GM21515 (cell line): ENCODE measurements at regions not wholly inside any gene's neighbourhood (a gene's known extent, or its start where the extent isn't known, plus 50 kb on each side); places are given as distances from the start of the nearest gene placed in this dataset.
"Not testable (repeated sequence)": the region's sequence is repeated elsewhere in the genome, so short reads cannot be mapped to it uniquely, and the experiment has no call there.

ENCODE experiments used
- ATAC-seq: cut with Tn5 transposase; IDR thresholded peaks from one replicate; pipeline ENCODE4 v1.9.1; 2021; ENCODE audit not compliant: unreplicated experiment

DNA sequence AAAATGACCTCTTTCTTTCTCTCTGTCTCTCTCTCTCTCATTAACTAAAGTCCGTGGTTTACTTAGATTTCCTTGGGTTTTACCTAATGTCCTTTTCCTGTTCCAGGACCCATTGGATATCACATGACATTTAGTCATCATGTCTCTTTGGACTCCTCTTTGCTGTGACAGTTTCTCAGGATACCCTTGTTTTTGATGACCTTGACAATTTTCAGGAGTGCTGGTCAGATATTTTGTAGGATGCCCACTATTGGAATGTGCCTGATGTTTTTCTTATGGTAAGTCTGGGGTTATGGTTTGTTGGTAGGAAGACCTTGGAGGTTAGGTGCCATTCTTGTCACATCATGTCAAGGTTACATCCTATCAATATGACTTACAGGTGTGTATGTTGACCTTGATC, 199.2 kb upstream of the HTR1E start:
- ATAC-seq = no peak

DNA sequence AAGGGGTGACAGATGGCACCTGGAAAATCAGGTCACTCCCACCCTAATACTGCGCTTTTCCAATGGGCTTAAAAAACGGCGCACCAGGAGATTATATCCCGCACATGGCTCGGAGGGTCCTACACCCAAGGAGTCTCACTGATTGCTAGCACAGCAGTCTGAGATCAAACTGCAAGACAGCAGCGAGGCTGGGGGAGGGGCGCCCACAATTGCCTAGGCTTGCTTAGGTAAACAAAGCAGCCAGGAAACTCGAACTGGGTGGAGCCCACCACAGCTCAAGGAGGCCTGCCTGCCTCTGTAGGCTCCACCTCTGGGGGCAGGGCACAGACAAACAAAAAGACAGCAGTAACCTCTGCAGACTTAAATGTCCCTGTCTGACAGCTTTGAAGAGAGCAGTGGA, 205.7 kb upstream of the HTR1E start:
- ATAC-seq = not testable (repeated sequence)

DNA sequence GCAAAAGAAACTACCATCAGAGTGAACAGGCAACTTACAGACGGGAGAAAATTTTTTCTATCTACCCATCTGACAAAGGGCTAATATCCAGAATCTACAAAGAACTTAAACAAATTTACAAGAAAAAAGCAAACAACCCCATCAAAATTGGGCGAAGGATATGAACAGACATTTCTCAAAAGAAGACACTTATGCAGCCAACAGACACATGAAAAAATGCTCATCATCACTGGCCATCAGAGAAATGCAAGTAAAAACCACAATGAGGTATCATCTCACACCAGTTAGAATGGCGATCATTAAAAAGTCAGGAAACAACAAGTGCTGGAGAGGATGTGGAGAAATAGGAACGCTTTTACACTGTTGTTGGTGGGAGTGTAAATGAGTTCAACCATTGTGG, 206.6 kb upstream of the HTR1E start:
- not testable (repeated sequence) for ATAC-seq

DNA sequence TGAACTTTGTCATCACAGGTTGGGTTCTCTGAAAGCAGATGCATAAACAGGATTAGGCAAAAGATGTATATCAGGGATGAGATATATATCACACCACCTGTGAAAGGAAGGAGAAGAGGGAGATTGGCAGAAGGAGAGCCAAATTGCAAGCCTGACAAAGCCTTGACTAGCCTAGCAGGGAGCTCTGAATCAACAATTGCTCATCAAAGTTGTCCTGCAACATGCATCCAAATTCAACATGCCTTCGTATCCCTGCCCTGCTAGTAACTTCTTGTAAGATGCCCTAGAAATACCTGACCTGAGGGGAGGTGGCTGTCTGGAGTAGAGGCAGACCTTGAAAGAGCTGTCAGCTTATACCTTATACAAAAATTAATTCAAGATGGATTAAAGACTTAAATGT, 207.1 kb upstream of the HTR1E start:
- no peak for ATAC-seq

DNA sequence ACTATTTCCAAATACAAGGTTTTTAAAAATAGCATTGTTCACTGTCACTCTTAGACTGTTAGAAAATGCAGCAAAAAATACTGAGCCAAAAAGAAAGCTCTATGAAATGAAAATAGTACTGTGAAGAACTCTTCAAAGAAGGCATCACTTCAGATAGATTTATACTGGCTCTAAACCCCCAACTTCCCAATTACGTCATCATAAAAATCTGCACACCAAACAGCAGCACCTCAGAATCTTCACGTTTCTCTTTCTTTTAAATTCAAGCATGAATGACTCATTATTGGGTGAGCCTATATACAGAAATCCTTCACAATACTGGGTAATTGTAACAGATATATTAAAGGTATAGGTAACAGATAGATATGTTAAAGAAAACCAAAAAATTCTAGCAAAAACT, 208.4 kb upstream of the HTR1E start:
- no peak for ATAC-seq

DNA sequence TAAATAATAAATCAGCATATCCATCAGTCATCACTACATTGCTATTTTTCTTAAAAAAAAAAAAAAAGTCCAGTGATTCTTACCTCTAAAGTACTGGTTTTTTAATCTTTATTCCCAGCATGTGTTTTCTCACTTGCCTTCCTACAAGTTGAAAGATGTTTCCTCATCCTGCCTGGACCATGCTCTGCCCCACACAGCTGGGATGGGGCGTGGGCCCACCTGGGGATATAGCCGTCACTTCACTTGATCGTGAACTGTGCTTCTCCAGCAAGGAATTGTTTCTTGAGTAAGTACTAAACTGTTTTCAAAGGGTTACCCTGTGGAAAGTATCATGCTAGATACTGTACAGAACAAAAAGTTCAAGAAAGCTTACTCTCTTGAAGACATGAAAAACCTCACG, 212.6 kb upstream of the HTR1E start:
- no peak for ATAC-seq

DNA sequence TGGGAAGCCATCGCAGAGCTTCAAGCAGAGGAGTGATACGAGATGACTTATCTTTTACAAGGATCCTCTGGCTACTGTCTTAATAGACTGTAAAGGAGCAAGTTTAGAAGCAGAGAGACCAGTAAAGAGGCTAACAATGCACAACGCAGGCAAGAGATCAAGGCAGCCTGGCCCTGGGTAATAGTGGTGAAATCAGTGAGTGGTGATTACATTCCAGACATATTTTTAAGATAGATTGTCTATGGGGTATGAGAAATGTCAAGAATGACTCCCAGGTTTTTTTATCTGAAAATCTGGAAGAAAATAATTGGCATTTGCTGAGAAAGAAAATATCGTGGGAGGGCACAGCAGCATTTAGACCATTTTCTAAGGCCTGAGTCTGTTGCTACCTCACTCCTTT, 213.6 kb upstream of the HTR1E start:
- no peak for ATAC-seq

DNA sequence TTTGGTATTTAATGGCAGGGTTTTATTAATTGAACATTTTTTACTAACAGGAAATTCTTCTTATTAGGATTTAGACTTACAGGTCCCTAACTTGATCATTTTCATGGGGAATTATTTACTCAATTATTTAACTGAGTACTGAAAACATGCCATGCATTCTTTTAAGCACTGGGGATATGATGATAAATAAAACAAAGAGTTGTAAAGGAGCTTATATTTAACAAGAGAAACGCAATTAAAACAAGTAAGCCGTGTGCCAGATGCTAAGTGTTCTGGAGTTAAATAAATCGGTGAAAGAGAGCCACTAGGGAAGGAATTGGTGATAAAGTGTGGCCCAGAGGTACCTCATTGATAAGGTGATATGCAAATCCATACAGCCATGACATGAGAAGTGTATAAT, 214.2 kb upstream of the HTR1E start:
- ATAC-seq = no peak

DNA sequence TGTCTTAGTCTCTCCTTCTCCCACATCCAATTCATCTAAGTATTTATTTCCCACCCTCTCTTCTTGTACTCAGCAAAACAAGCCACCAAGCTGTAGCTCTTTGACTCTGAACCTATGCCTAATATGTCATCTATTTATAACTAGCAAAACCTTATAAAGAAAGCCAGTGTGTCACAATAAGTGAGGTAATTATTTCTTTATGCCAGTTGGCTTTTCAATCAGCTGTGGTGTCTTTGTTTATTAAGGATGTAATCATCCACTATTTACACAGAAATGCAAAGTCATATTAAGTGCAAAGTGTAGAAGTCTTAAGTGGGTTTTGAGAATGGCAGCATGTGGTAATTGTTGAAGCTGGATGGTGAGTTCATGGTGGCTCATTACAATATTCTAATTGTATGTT, 215.2 kb upstream of the HTR1E start:
- ATAC-seq = no peak

DNA sequence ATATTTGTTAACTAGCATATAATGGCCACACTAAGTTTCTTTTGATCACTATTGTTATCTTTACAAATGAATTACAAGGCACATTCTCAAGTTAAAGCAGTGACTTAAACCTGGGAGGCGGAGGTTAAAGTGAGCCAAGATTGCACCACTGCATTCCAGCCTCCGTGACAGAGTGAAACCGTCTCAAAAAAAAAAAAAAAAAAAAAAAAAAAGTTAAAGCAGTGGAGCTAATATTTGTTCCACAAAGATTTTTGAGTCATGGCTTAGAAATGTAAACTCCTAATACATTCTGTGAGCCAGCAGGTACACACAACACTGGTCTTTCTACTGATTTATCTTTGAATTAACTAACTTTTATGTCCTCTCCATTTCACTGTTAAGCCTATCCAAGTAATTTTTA, 221.7 kb upstream of the HTR1E start:
- ATAC-seq = no peak

DNA sequence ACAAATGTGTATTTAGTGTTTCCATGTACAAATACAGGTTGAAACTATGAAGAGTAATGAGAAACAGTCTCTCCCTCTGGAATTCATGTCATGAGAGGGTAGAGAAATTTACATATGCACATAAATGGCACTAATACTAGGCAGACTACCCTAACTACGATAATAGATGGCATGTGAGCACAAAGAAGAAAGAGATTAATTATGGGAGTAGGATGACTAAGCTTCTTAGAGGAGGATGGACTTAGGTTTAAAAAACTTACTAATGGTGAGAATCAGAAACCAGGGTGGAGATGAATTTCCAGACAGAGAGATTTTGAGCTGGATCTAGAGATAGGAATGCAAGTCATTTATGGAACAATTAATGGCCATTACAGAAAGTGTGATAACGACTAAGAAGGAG, 225.3 kb upstream of the HTR1E start:
- ATAC-seq = no peak

DNA sequence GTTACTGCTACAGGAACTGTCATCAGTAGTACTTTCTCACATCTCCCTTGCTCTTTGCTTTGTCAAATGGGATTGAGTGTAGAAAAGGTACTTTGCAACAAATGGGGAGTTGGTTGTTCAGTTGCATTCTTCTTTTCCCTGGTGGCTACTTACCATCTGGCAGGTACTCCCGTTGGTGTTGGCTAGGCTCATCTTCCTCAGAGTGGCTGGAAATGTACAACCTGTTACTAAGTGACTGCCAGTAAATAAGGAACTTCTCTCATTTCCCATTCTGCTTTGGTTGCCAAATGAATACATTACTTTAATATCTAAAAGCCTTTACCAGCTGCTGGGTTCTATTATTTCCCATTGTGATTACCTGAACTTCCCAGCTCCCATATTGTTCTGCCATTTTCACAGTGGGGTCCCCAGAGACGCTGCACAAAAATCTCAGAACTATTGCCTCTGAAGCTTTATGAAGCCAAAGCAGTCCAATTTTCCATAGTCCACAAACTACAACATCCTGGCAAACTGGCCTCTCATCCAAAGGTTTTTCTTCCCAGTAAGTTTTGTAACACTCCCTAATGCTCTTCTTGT, 229.7 kb upstream of the HTR1E start:
- no peak for ATAC-seq

DNA sequence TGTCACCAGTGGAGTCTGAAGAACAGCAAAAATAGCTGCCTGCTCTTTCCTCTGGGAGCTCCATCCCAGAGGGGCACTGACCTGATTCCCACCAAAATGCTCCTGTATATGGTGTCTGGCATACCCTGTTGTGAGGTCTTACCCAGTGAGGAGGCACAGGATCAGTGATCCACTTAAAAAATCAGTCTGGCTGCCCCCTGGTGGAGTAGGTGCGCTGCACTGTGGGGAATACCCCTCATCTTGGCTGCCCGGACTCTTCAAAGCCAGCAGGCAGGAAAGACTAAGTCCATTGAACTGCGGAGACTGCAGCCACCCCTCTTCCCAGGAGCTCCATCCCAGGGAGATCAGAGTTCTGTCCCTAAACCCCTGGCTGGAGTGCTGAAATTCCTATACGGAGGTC, 230.9 kb upstream of the HTR1E start:
- no peak for ATAC-seq

DNA sequence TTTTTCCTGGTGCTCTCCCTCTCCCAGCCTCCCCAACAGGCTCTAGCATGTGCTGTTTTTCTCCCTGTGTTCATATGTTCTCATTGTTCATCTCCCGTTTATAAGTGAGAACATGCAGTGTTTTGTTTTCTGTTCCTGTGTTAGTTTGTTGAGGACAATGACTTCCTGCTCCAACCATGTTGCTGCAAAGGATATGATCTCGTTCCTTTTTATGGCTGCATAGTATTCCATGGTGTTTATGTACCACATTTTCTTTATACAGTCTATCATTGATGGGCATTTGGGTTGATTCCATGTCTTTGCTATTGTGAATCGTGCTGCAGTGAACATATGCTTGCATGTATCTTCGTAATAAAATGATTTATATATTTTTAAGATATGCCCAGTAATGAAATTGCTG, 236.1 kb upstream of the HTR1E start:
- not testable (repeated sequence) for ATAC-seq

DNA sequence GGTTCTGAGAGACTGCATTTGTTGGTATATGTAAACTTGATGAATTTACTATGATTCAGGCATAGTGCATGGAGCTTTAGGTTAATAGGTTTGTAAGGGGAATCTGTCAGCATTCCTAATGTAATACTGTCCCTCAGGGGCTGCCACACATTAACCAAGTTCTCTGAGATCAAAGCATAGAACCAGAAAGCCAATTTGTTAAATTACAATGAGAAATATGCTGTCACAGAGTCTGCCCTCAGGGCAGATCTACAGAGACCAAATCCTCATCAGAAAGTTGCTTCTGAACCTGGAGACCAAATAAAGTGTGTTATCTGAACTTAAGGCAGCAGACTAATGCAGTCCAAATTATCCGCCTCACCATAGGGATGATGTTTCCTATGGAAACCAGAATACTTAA, 250.8 kb upstream of the HTR1E start:
- no peak for ATAC-seq

DNA sequence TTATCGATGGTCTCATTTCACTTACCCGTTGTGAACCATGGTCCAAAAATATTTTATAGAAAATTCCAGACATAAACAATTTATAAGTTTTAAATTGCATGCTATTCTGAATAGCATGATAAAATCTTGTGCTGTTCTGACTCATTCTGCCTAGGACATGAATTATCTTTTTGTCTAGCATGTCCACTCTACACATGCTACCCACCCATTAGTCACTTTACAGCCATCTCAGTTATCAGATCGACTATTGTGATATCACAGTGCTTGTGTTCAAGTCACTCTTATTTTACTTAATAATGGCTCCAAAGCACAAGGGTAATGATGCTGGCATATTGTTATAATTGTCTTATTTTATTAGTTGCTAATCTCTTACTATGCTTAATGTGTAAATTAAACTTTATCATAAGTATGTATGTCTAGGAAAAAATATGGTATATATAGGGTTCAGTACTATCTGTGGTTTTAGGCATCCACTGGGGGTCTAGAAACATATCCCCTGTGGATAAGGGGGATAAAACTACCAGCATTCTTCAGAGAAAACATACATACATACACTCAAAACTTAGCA, 252.0 kb upstream of the HTR1E start:
- ATAC-seq = no peak

DNA sequence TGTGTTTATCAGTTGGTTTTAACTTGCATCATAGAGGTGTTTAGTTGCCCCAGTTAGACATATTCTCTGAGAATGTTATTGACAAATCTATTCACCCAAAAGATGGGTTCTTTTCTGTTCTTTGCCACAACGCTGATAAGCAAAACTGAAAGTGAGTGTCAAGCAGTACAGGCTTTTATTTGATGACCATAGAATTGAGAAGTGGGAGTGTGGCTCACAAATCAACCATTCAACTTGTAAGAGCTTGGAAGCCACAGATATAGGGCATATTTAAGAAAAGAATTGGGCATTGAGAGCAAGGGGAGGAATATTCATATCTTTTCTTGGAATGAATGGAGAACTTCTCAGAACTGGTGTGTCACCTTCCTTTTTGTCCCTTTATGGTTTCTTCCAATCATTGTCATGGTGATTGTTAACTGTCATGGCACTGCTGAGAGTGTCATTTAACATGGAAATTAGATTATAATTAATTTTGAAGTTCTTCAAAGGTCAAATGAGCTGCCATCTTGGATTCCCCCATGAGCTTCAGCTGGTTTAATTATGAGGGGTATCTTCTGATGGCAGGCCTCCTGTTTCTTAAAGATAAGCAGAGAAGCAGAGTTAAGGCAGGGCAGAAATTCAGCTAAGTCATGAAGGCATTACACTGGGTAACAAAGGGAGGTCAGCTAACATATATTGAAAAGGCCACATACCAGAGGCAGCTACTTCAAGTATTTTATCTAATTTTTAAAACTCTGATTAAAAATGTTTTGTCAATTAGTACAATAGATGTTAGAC, 254.0 kb upstream of the HTR1E start:
- ATAC-seq = no peak

DNA sequence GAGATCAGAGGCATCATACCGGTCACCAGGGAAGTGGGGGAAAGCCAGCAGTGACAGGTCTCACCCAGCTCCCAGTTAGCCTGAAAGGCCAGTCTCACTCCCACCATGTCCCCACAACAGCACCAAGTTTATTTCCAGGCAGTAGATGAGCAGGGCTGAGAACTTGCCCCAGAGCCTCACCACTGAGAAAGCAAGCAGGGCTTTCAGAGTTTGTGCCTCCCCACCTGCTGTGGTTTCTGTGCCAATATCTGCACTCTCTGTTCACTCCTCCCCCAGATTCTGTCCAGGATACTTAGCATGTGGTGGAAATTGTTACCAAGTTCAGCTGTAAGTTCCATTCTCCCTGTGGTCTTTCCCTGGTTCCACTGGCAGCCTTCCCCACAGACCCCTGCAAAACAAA, 255.0 kb upstream of the HTR1E start:
- no peak for ATAC-seq

DNA sequence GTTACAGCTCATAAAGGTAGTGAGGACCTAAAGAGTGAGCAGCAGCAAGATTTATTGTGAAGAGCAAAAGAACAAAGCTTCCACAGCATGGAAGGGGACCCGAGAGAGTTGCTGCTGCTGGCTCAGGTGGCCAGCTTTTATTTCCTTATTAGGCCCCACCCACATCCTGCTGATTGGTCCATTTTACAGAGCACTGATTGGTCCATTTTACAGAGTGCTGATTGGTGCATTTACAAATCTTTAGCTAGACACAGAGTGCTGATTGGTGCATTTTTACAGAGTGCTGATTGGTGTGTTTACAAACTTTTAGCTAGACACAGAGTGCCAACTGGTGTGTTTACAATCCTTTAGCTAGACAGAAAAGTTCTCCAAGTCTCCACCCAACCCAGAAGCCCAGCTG, 256.2 kb upstream of the HTR1E start:
- not testable (repeated sequence) for ATAC-seq

DNA sequence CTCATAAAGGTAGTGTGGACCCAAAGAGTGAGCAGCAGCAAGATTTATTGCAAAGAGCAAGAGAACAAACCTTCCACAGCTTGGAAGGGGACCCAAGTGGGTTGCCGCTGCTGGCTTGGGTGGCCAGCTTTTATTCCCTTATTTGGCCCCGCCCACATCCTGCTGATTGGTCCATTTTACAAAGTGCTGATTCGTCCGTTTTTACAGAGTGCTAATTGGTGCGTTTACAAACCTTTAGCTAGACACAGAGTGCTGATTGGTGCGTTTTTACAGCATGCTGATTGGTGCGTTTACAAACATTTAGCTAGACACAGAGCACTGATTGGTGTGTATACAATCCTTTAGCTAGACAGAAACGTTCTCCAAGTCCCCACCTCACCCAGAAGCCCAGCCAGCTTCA, 265.2 kb upstream of the HTR1E start:
- ATAC-seq = not testable (repeated sequence)

DNA sequence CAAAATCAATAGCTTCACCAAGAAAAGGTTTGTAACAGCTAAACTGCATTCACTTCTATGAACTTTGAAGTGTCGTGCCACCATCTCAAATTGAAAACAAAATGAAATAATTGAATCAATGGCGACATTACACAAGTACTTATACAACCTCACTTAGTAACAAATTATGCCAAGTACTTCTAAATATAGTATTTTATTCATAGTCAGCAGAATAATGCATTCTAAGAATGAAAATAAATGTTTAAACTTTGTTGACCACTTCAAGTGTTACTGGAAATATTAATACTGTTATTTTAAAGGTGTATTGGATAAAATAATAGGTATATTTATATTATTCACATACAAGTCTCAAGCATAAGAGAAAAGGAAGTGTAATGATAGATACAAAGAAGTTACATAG, 280.1 kb upstream of the HTR1E start:
- no peak for ATAC-seq

DNA sequence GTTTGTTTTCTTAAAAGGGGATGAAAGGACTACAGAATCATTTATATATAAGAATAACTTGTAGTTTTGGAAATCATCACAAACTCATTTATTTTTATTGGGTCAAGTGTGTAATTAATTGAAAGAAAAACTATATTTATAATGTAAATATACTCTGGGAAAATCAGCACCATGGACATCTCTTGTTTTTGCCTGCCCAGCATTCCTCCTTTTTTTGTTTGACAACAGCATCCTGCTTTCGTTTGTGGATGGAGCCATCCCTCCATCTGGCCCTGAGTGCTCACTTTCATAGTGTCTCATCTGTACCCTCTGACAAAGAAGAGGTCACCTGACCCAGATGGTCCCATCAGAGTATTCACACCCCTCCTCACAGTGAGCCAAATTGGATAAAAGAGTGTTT, 308.2 kb upstream of the HTR1E start:
- ATAC-seq = no peak

DNA sequence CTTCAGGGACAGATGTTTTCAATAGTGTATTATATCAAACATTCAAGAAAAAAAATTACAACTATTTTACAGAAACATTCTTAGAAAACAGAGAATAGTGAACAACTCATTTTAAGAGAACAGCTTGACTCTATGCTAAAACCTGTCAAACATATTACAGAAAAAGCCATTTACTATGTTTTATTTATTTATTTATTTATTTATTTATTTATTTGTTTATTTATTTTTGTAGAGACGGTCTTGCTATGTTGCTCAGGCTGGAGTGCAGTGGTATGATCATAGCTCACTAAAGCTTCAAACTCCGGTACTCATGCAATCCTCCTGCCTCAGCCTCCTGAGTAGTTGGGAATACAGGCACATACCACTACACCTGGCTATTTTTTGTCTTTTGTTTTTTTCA, 317.9 kb upstream of the HTR1E start:
- ATAC-seq = no peak
